Natural killer cell (primary cell): ENCODE measurements at regions not wholly inside any gene's neighbourhood (a gene's known extent, or its start where the extent isn't known, plus 50 kb on each side); places are given as distances from the start of the nearest gene placed in this dataset.

Experiments used
- ATAC-seq, 3 donors: fragments of 150-1000 bp in 2 of 3; fragments of 200-7000 bp in 1 of 3; cut with Tn5 transposase; 1 replicate in 1 of 3; 2 replicates in 2 of 3; pipeline ENCODE4 v1.10.0; 2021; ENCODE audit warnings: mild to moderate bottlenecking in 2 of 3, moderate library complexity in 2 of 3
- DNase-seq, 2 donors: peaks; one replicate each; pipeline versions ENCODE4 v3.0.0 to v3.0.0-alpha.2; 2013 to 2021; ENCODE audit warnings: mixed read lengths in 1 of 2
- H3K27ac ChIP-seq: one replicate; pipeline ENCODE4 v1.5.1; 2013; ENCODE audit warnings: mild to moderate bottlenecking, low read length
- H3K27me3 ChIP-seq: one replicate; pipeline ENCODE4 v1.6.1; 2013; ENCODE audit warnings: low read length; ENCODE audit not compliant: control insufficient read depth, insufficient read depth
- H3K36me3 ChIP-seq: one replicate; pipeline ENCODE4 v1.6.1; 2013; ENCODE audit warnings: low read length; ENCODE audit not compliant: control insufficient read depth, insufficient read depth
- H3K4me1 ChIP-seq: one replicate; pipeline ENCODE4 v1.6.1; 2013; ENCODE audit warnings: low read length; ENCODE audit not compliant: control insufficient read depth, insufficient read depth
- H3K4me3 ChIP-seq: one replicate; pipeline ENCODE4 v1.5.1; 2013; ENCODE audit warnings: low read length
- H3K9me3 ChIP-seq: one replicate; pipeline ENCODE4 v1.6.1; 2013; ENCODE audit warnings: low read length; ENCODE audit not compliant: control insufficient read depth, insufficient read depth
- H3K27ac Mint-ChIP-seq, 2 donors: one replicate each; pipeline ENCODE4 v1.8.0; 2022; ENCODE audit warnings: mild to moderate bottlenecking in 2 of 2, mixed read lengths in 2 of 2, moderate library complexity in 1 of 2
- H3K27me3 Mint-ChIP-seq, 2 donors: one replicate each; pipeline ENCODE4 v1.8.0; 2022; ENCODE audit warnings: low read depth in 2 of 2, mixed read lengths in 2 of 2
- H3K36me3 Mint-ChIP-seq: one replicate; pipeline ENCODE4 v1.8.0; 2022; ENCODE audit warnings: mixed read lengths
- H3K4me1 Mint-ChIP-seq, 2 donors: one replicate each; pipeline ENCODE4 v1.8.0; 2022; ENCODE audit warnings: mixed read lengths in 2 of 2
- H3K4me3 Mint-ChIP-seq: one replicate; pipeline ENCODE4 v1.8.0; 2022; ENCODE audit warnings: mild to moderate bottlenecking, moderate library complexity, mixed read lengths
- H3K9me3 Mint-ChIP-seq, 2 donors: one replicate each; pipeline ENCODE4 v1.8.0; 2022; ENCODE audit warnings: mixed read lengths in 2 of 2
- CTCF ChIP-seq: fragments of 200-600 bp; IDR thresholded peaks from one replicate; pipeline ENCODE4 v1.8.0; 2022; ENCODE audit warnings: antibody characterized with exemption
- WGBS: methylation state at CpG from one replicate; pipeline ENCODE4 v1.1.7; 2013; ENCODE audit warnings: missing lambda C conversion rate; ENCODE audit not compliant: insufficient coverage; 5-methylcytosine and 5-hydroxymethylcytosine counted together
- intact Hi-C: fragments of 100-400 bp; cut with micrococcal nuclease; formaldehyde crosslinking; loops from one replicate; pipeline ENCODE4 v1.14.2; 2022

GRCh38 chr16:6571044-6571443 lies 761.6 kb upstream of the RBFOX1 start:
- TF ChIP-seq CTCF, result no peak

GRCh38 chr16:6570530-6570929 lies 762.1 kb upstream of the RBFOX1 start:
- TF ChIP-seq CTCF, result no peak
- no peaks in the 10 kb centered on the region for H3K36me3 Mint-ChIP-seq
- intact Hi-C loops, result no loop called here
- DNase-seq (no peak), ATAC-seq (no peak)
- H3K9me3 ChIP-seq, result no peaks in the 10 kb centered on the region
- no peaks in the 10 kb centered on the region for H3K27me3 Mint-ChIP-seq
- no peak overlapping the region for H3K4me3 ChIP-seq
- H3K27ac Mint-ChIP-seq, result no peak overlapping the region
- no CpG with 5 or more reads among the region's 2 CpGs for WGBS
- no peaks in the 10 kb centered on the region for H3K27me3 ChIP-seq
- no peaks in the 10 kb centered on the region for H3K36me3 ChIP-seq
- peaks cover 0 to 2% of the 10 kb centered on the region in 2 donors for H3K9me3 Mint-ChIP-seq
- no peak overlapping the region for H3K4me3 Mint-ChIP-seq
- no peak overlapping the region for H3K27ac ChIP-seq
- no peaks in the 10 kb centered on the region for H3K4me1 ChIP-seq
- H3K4me1 Mint-ChIP-seq, result no peaks in the 10 kb centered on the region

More at GRCh38 chr16:6571044-6571443, 761.6 kb upstream of the RBFOX1 start:
- no peak for DNase-seq
- Histone ChIP-seq H3K27me3 (no peaks in the 10 kb centered on the region), H3K27ac (no peak overlapping the region), H3K4me1 (no peaks in the 10 kb centered on the region), H3K4me3 (no peak overlapping the region), H3K9me3 (no peaks in the 10 kb centered on the region), H3K36me3 (no peaks in the 10 kb centered on the region)
- intact Hi-C loops, result no loop called here
- Mint-ChIP-seq H3K4me1 (no peaks in the 10 kb centered on the region), H3K9me3 (peaks cover 0 to 2% of the 10 kb centered on the region in 2 donors), H3K36me3 (no peaks in the 10 kb centered on the region), H3K4me3 (no peak overlapping the region), H3K27ac (no peak overlapping the region), H3K27me3 (no peaks in the 10 kb centered on the region)
- WGBS, result 65% methylated on average over 5 of the region's 5 CpGs
- ATAC-seq, result no peak

GRCh38 chr16:6562986-6563385 lies 769.7 kb upstream of the RBFOX1 start:
- ATAC-seq, result no peak
- Histone ChIP-seq H3K36me3 (no peaks in the 10 kb centered on the region), H3K4me1 (no peaks in the 10 kb centered on the region), H3K27me3 (no peaks in the 10 kb centered on the region), H3K4me3 (no peak overlapping the region), H3K9me3 (no peaks in the 10 kb centered on the region), H3K27ac (no peak overlapping the region)
- H3K27me3 Mint-ChIP-seq, result no peaks in the 10 kb centered on the region
- intact Hi-C loops, result no loop called here
- H3K36me3 Mint-ChIP-seq, result no peaks in the 10 kb centered on the region
- H3K27ac Mint-ChIP-seq, result no peak overlapping the region
- H3K4me3 Mint-ChIP-seq, result no peak overlapping the region
- no peaks in the 10 kb centered on the region for H3K4me1 Mint-ChIP-seq
- 84% methylated on average over 3 of the region's 3 CpGs for WGBS
- no peak for DNase-seq
- TF ChIP-seq CTCF, result no peak
- H3K9me3 Mint-ChIP-seq, result peaks cover 2 to 15% of the 10 kb centered on the region in 2 donors

- no peaks in the 10 kb centered on the region for H3K27me3 Mint-ChIP-seq
- H3K27me3 ChIP-seq, result no peaks in the 10 kb centered on the region
- no peak overlapping the region for H3K27ac ChIP-seq
- no peaks in the 10 kb centered on the region for H3K36me3 ChIP-seq
- DNase-seq (no peak), ATAC-seq (no peak)
- H3K27ac Mint-ChIP-seq, result no peak overlapping the region
- H3K4me3 Mint-ChIP-seq, result no peak overlapping the region
- intact Hi-C loops, result no loop called here
- WGBS, result 55% methylated on average over 3 of the region's 4 CpGs
- H3K9me3 Mint-ChIP-seq, result peaks cover 2 to 15% of the 10 kb centered on the region in 2 donors
- no peaks in the 10 kb centered on the region for H3K36me3 Mint-ChIP-seq
- no peak overlapping the region for H3K4me3 ChIP-seq
- no peaks in the 10 kb centered on the region for H3K4me1 ChIP-seq
- no peak for TF ChIP-seq CTCF
- no peaks in the 10 kb centered on the region for H3K9me3 ChIP-seq
- no peaks in the 10 kb centered on the region for H3K4me1 Mint-ChIP-seq
Measured at GRCh38 chr16:6560306-6561100, 772.1 kb upstream of the RBFOX1 start.
